GM12872 (cell line): ENCODE measurements at regions not wholly inside any gene's neighbourhood (a gene's known extent, or its start where the extent isn't known, plus 50 kb on each side); places are given as distances from the start of the nearest gene placed in this dataset.

ENCODE experiments used
- CTCF ChIP-seq: IDR thresholded peaks from 3 replicates; pipeline ENCODE4 v1.5.1; 2011; ENCODE audit warnings: low read depth, mild to moderate bottlenecking, low read length, moderate library complexity; ENCODE audit not compliant: insufficient read depth

GRCh38 chr2:183487326-183487725 is 363.1 kb downstream of the NUP35 start:
- no peak for TF ChIP-seq CTCF

GRCh38 chr2:183488421-183488820 is 364.2 kb downstream of the NUP35 start:
- no peak for TF ChIP-seq CTCF

- no peak for TF ChIP-seq CTCF
These were observed 366.2 kb downstream of the NUP35 start for GRCh38 chr2:183490489-183490888.

GRCh38 chr2:183490914-183491313 is 366.7 kb downstream of the NUP35 start:
- no peak for TF ChIP-seq CTCF

GRCh38 chr2:183493040-183493439 is 368.8 kb downstream of the NUP35 start:
- no peak for TF ChIP-seq CTCF

GRCh38 chr2:183495079-183495478 is 370.8 kb downstream of the NUP35 start:
- no peak for TF ChIP-seq CTCF

- no peak for TF ChIP-seq CTCF
These were observed 371.5 kb downstream of the NUP35 start for GRCh38 chr2:183495589-183496267.
